ENCODE measurements at regions not wholly inside any gene's neighbourhood (a gene's known extent, or its start where the extent isn't known, plus 50 kb on each side); places are given as distances from the start of the nearest gene placed in this dataset.

- DNase-seq (ENCODE audit: low read depth) = no peak
Observed at GRCh38 chr2:164102366-164102765, 366.6 kb upstream of the FIGN start.

- DNase-seq (ENCODE audit: low read depth) = no peak
Observed at GRCh38 chr2:164091673-164092072, 355.9 kb upstream of the FIGN start.

- DNase-seq (ENCODE audit: low read depth) = no peak
Observed at GRCh38 chr2:164090533-164090932, 354.7 kb upstream of the FIGN start.

GRCh38 chr2:164084066-164084465, 348.3 kb upstream of the FIGN start:
- no peak for DNase-seq (ENCODE audit: low read depth)

GRCh38 chr2:164080486-164080885, 344.7 kb upstream of the FIGN start:
- no peak for DNase-seq (ENCODE audit: low read depth)

- no peak for DNase-seq (ENCODE audit: low read depth)
Observed at GRCh38 chr2:164079258-164079657, 343.4 kb upstream of the FIGN start.

- no peak for DNase-seq (ENCODE audit: low read depth)
Observed at GRCh38 chr2:164078421-164078820, 342.6 kb upstream of the FIGN start.

- no peak for DNase-seq (ENCODE audit: low read depth)
Observed at GRCh38 chr2:164073101-164074074, 337.6 kb upstream of the FIGN start.

- DNase-seq (ENCODE audit: low read depth) = no peak
Observed at GRCh38 chr2:164069540-164069939, 333.7 kb upstream of the FIGN start.

GRCh38 chr2:164068063-164068462, 332.3 kb upstream of the FIGN start:
- DNase-seq (ENCODE audit: low read depth) = no peak

- no peak for DNase-seq (ENCODE audit: low read depth)
Observed at GRCh38 chr2:164066095-164066494, 330.3 kb upstream of the FIGN start.

GRCh38 chr2:164065038-164065437, 329.2 kb upstream of the FIGN start:
- DNase-seq (ENCODE audit: low read depth) = no peak

GRCh38 chr2:164061129-164061746, 325.4 kb upstream of the FIGN start:
- DNase-seq (ENCODE audit: low read depth) = peak; percentile 31

- no peak for DNase-seq (ENCODE audit: low read depth)
Observed at GRCh38 chr2:164060031-164060430, 324.2 kb upstream of the FIGN start.

GRCh38 chr2:164055623-164056022, 319.8 kb upstream of the FIGN start:
- no peak for DNase-seq (ENCODE audit: low read depth)

- no peak for DNase-seq (ENCODE audit: low read depth)
Observed at GRCh38 chr2:164054651-164055050, 318.8 kb upstream of the FIGN start.

- DNase-seq (ENCODE audit: low read depth) = no peak
Observed at GRCh38 chr2:164053021-164053420, 317.2 kb upstream of the FIGN start.

GRCh38 chr2:164052006-164052405, 316.2 kb upstream of the FIGN start:
- DNase-seq (ENCODE audit: low read depth) = no peak

- DNase-seq (ENCODE audit: low read depth) = no peak
Observed at GRCh38 chr2:164048729-164049128, 312.9 kb upstream of the FIGN start.

- peak; percentile 76 for DNase-seq (ENCODE audit: low read depth)
Observed at GRCh38 chr2:164046040-164046439, 310.2 kb upstream of the FIGN start.

GRCh38 chr2:164044622-164045021, 308.8 kb upstream of the FIGN start:
- no peak for DNase-seq (ENCODE audit: low read depth)

GRCh38 chr2:164039270-164039669, 303.5 kb upstream of the FIGN start:
- no peak for DNase-seq (ENCODE audit: low read depth)

GRCh38 chr2:164032995-164033394, 297.2 kb upstream of the FIGN start:
- peak; percentile 21 for DNase-seq (ENCODE audit: low read depth)

Measured in HT1080 (cell line).